IPS DF 6.9 (cell line): ENCODE measurements at regions not wholly inside any gene's neighbourhood (a gene's known extent, or its start where the extent isn't known, plus 50 kb on each side); places are given as distances from the start of the nearest gene placed in this dataset.
"Not testable (repeated sequence)": the region's sequence is repeated elsewhere in the genome, so short reads cannot be mapped to it uniquely, and the experiment has no call there.

ENCODE experiments used
- DNase-seq: peaks from one replicate; pipeline ENCODE4 v3.0.0-alpha.2; 2013; ENCODE audit warnings: low read depth, low spot score
- H3K27ac ChIP-seq: one replicate; pipeline ENCODE4 v1.5.1; 2013; ENCODE audit warnings: low read length, control low read depth
- H3K27me3 ChIP-seq: 2 replicates; pipeline ENCODE4 v1.6.1; 2013; ENCODE audit warnings: mild to moderate bottlenecking, low read length; ENCODE audit not compliant: control insufficient read depth, insufficient read depth
- H3K36me3 ChIP-seq: 2 replicates; pipeline ENCODE4 v1.6.1; 2013; ENCODE audit warnings: low read length; ENCODE audit not compliant: control insufficient read depth, insufficient read depth
- H3K4me1 ChIP-seq: 2 replicates; pipeline ENCODE4 v1.6.1; 2013; ENCODE audit warnings: low read length; ENCODE audit not compliant: control insufficient read depth, insufficient read depth
- H3K4me3 ChIP-seq: 2 replicates; pipeline ENCODE4 v1.5.1; 2013; ENCODE audit warnings: mild to moderate bottlenecking, low read length
- H3K9me3 ChIP-seq: 2 replicates; pipeline ENCODE4 v1.6.1; 2013; ENCODE audit warnings: low read length, inconsistent platforms; ENCODE audit not compliant: control insufficient read depth, insufficient read depth
- WGBS: extraction: QIAGEN DNeasy Blood & Tissue Kit; methylation state at CpG from one replicate; pipeline ENCODE4 v1.1.7; 2013; ENCODE audit warnings: mixed read lengths, missing lambda C conversion rate; ENCODE audit not compliant: insufficient read length, insufficient coverage; 5-methylcytosine and 5-hydroxymethylcytosine counted together

GRCh38 chr5:18605186-18605585 is 970.9 kb downstream of the TAF11L14 start:
- DNase-seq, result no peak
- Histone ChIP-seq H3K9me3 (no peaks in the 10 kb centered on the region), H3K36me3 (no peaks in the 10 kb centered on the region), H3K4me1 (no peaks in the 10 kb centered on the region), H3K27ac (no peak overlapping the region), H3K27me3 (no peaks in the 10 kb centered on the region), H3K4me3 (no peak overlapping the region)

- no peak for DNase-seq
- Histone ChIP-seq H3K27ac (no peak overlapping the region), H3K9me3 (no peaks in the 10 kb centered on the region), H3K4me3 (no peak overlapping the region), H3K4me1 (no peaks in the 10 kb centered on the region), H3K36me3 (no peaks in the 10 kb centered on the region), H3K27me3 (no peaks in the 10 kb centered on the region)
- no CpG with 5 or more reads among the region's 5 CpGs for WGBS
Measured at GRCh38 chr5:18607570-18607969, 973.3 kb downstream of the TAF11L14 start.

GRCh38 chr5:18617191-18617590 is 982.9 kb downstream of the TAF11L14 start:
- H3K9me3 ChIP-seq, H3K27ac ChIP-seq: not testable (repeated sequence)

GRCh38 chr5:18630458-18631045 is 996.3 kb downstream of the TAF11L14 start:
- no peaks in the 10 kb centered on the region for H3K27me3 ChIP-seq
- no peaks in the 10 kb centered on the region for H3K36me3 ChIP-seq
- no peak overlapping the region for H3K4me3 ChIP-seq
- H3K27ac ChIP-seq, result no peak overlapping the region
- no peak for DNase-seq
- H3K4me1 ChIP-seq, result no peaks in the 10 kb centered on the region
- no peaks in the 10 kb centered on the region for H3K9me3 ChIP-seq
- WGBS, result no CpG with 5 or more reads among the region's 2 CpGs

More at GRCh38 chr5:18617191-18617590, 982.9 kb downstream of the TAF11L14 start:
- H3K36me3 ChIP-seq, H3K4me1 ChIP-seq, DNase-seq, H3K4me3 ChIP-seq, H3K27me3 ChIP-seq: not testable (repeated sequence)
- no CpG with 5 or more reads among the region's 2 CpGs for WGBS

- H3K27me3 ChIP-seq, result no peaks in the 10 kb centered on the region
- WGBS, result no CpG with 5 or more reads among the region's 2 CpGs
- no peak for DNase-seq
- H3K4me1 ChIP-seq, result no peaks in the 10 kb centered on the region
- H3K9me3 ChIP-seq, result peaks cover 3% of the 10 kb centered on the region; the same call in 1 of the 2 replicates
- H3K4me3 ChIP-seq, result no peak overlapping the region
- H3K27ac ChIP-seq, result no peak overlapping the region
- peaks cover 17% of the 10 kb centered on the region; the same call in 1 of the 2 replicates for H3K36me3 ChIP-seq
Measured at GRCh38 chr5:18652404-18653215, 1018.4 kb downstream of the TAF11L14 start.

- DNase-seq, result no peak
- peaks cover 2% of the 10 kb centered on the region; the same call in 1 of the 2 replicates for H3K9me3 ChIP-seq
- no peak overlapping the region for H3K27ac ChIP-seq
- no peak overlapping the region for H3K4me3 ChIP-seq
- WGBS, result no CpG with 5 or more reads among the region's 1 CpG
- no peaks in the 10 kb centered on the region for H3K27me3 ChIP-seq
- H3K36me3 ChIP-seq, result peaks cover 23% of the 10 kb centered on the region; the same call in 1 of the 2 replicates
- no peaks in the 10 kb centered on the region for H3K4me1 ChIP-seq
Measured at GRCh38 chr5:18653216-18653752, 1019.0 kb downstream of the TAF11L14 start.

GRCh38 chr5:18660511-18660910 is 1026.3 kb downstream of the TAF11L14 start:
- Histone ChIP-seq H3K27ac (no peak overlapping the region), H3K4me3 (no peak overlapping the region), H3K36me3 (peaks cover 27% of the 10 kb centered on the region; the same call in 1 of the 2 replicates), H3K4me1 (no peaks in the 10 kb centered on the region), H3K9me3 (no peaks in the 10 kb centered on the region), H3K27me3 (no peaks in the 10 kb centered on the region)
- DNase-seq, result no peak

- H3K9me3 ChIP-seq, result no peaks in the 10 kb centered on the region
- H3K36me3 ChIP-seq, result peaks cover 29% of the 10 kb centered on the region; the same call in 1 of the 2 replicates
- WGBS, result no CpG with 5 or more reads among the region's 2 CpGs
- H3K27ac ChIP-seq, result no peak overlapping the region
- H3K4me3 ChIP-seq, result no peak overlapping the region
- no peak for DNase-seq
- H3K27me3 ChIP-seq, result no peaks in the 10 kb centered on the region
- no peaks in the 10 kb centered on the region for H3K4me1 ChIP-seq
Measured at GRCh38 chr5:18662231-18662630, 1028.0 kb downstream of the TAF11L14 start.

- H3K27me3 ChIP-seq, H3K36me3 ChIP-seq, DNase-seq, H3K9me3 ChIP-seq, H3K4me1 ChIP-seq, H3K27ac ChIP-seq: not testable (repeated sequence)
- peak overlapping the region; percentile 71; the same call in 1 of the 2 replicates for H3K4me3 ChIP-seq
- no CpG with 5 or more reads among the region's 4 CpGs for WGBS
Measured at GRCh38 chr5:18674212-18674611, 1040.0 kb downstream of the TAF11L14 start.

- H3K36me3 ChIP-seq, result no peaks in the 10 kb centered on the region
- no peaks in the 10 kb centered on the region for H3K4me1 ChIP-seq
- no peak overlapping the region for H3K27ac ChIP-seq
- H3K4me3 ChIP-seq, result no peak overlapping the region
- no peaks in the 10 kb centered on the region for H3K9me3 ChIP-seq
- DNase-seq, result no peak
- H3K27me3 ChIP-seq, result no peaks in the 10 kb centered on the region
- WGBS, result no CpG with 5 or more reads among the region's 2 CpGs
Measured at GRCh38 chr5:18675041-18675440, 1040.8 kb downstream of the TAF11L14 start.
